ENCODE measurements at regions not wholly inside any gene's neighbourhood (a gene's known extent, or its start where the extent isn't known, plus 50 kb on each side); places are given as distances from the start of the nearest gene placed in this dataset.
"Not testable (repeated sequence)": the region's sequence is repeated elsewhere in the genome, so short reads cannot be mapped to it uniquely, and the experiment has no call there.

DNA sequence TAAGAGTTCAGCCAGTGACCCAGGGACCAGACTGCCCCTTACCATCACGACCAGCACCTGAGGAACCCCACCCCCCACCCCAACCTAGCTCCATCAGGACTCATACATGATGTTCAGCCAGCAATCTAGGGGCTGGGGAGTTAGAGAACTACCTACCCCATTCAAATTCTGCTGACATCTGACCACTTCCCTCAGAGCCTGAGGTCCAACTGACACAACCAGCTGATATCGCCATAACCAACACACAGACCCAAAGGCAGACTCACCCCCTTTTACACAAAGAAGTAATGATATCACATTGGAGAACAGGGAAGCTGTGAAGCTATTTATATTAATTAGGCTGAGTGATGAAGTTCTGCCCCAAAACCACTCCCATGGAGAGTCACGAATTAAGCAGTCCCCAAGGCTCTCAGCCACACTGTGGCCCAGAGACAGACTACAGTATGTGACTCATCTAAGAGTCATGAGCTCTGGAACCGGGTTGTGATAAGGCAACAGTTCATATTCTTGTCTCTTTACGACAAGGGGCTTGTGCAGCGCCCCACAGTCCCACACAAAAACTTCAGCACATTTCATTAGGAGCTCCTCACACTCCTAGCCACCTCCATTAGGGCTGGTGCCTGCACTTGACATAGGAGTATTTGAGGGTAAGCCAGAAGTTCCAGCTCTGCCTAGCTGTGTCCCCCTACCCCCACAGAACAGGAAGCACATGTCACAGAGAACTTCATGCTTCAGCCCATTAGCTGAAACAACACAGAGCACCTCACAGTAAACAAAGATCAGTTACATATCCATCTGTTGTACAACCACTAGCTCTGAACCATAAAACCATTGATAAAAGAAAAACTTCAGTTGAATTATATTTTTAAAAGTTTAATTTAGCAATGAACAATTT lies 184.7 kb upstream of the ZCCHC13 start:
- peak overlapping the region; percentile 61 for H3K4me2 ChIP-seq (ENCODE audit: low read length)
- H3K4me1 ChIP-seq (ENCODE audit: control insufficient read depth, insufficient read depth, low read length): peaks cover 14% of the 10 kb centered on the region
- no peaks in the 10 kb centered on the region for H3K9me3 ChIP-seq (replicated peaks; ENCODE audit: low read length)
- H3K4me3 ChIP-seq (ENCODE audit: low read length): no peak overlapping the region
- peaks cover 3% of the 10 kb centered on the region for H3K36me3 ChIP-seq (ENCODE audit: insufficient read depth, low read length)
- H3K9ac ChIP-seq (ENCODE audit: low read depth, low read length): no peak overlapping the region
- H3K27me3 ChIP-seq (ENCODE audit: control insufficient read depth, insufficient read depth, low read length): no peaks in the 10 kb centered on the region

DNA sequence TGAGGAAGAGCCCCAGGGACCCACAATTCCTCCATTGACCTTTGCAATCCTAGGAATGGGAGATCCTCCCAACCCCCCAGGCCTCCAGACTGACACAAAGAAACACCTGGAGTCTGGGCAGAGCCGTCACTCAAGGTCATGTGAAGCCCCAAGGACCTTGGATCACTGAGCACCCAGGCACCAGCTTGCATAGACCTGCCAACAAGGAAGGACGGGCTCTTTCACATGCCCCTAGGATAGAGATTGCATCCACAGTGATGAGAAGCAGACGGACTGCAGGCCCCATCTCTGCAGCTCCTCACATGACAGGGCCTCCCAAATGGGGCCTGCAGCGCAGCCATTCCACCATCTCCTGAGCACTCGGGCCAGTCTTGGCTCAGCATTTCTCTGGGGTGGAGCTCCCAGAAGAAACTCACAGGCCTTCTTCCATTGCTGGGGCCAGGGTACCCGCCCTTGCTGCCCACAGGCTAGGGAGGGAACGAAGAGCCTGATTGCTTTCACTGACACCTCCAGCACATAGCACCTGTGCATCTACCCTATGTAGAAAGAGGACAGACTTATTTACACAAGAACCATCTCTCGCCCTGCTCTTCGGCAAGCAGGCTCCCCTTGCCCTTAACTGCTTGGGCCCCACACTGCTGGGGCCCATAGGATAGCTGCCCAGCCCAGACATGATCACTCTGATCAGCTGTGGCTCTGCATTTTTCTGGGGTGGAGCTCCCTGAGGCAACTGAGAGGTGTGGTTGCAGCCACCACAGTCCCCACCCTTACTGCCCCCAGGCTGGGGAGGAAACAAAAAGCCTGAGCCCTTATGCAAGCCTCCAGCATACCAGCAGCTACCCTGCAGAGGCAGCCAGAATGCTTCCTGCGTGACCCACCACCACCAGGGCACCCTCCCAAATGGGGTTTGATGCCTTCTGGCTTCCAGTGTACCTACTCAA lies 185.7 kb upstream of the ZCCHC13 start:
- H3K36me3 ChIP-seq (ENCODE audit: insufficient read depth, low read length): peaks cover 3% of the 10 kb centered on the region
- no peak overlapping the region for H3K4me3 ChIP-seq (ENCODE audit: low read length)
- H3K9me3 ChIP-seq (replicated peaks; ENCODE audit: low read length): no peaks in the 10 kb centered on the region
- H3K4me1 ChIP-seq (ENCODE audit: control insufficient read depth, insufficient read depth, low read length): peaks cover 14% of the 10 kb centered on the region
- no peak overlapping the region for H3K9ac ChIP-seq (ENCODE audit: low read depth, low read length)
- H3K27me3 ChIP-seq (ENCODE audit: control insufficient read depth, insufficient read depth, low read length): peaks cover 2% of the 10 kb centered on the region
- H3K4me2 ChIP-seq (ENCODE audit: low read length): no peak overlapping the region

DNA sequence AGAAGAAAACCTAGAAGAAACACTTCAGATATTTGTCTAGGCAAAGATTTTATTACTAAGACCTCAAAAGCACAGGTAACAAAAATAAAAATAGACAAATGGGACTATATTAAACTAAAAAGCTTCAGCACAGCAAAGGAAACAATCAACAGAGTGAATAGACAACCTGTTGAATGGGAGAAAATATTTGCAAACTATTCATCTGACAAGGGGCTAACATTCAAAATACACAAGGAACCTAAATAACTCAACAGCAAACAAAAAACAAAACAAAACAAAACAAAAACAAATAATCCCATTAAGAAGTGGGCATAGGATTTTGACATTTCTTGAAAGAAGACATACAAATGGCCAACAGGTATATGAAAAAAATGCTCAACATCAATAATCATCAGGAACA lies 192.7 kb upstream of the ZCCHC13 start:
- Histone ChIP-seq H3K36me3 (ENCODE audit: insufficient read depth, low read length) (no peaks in the 10 kb centered on the region), H3K4me1 (ENCODE audit: control insufficient read depth, insufficient read depth, low read length) (no peaks in the 10 kb centered on the region), H3K27me3 (ENCODE audit: control insufficient read depth, insufficient read depth, low read length) (peaks cover 2% of the 10 kb centered on the region), H3K9ac (ENCODE audit: low read depth, low read length) (no peak overlapping the region), H3K9me3 (replicated peaks; ENCODE audit: low read length) (no peaks in the 10 kb centered on the region), H3K4me3 (ENCODE audit: low read length) (no peak overlapping the region), H3K4me2 (ENCODE audit: low read length) (no peak overlapping the region)

DNA sequence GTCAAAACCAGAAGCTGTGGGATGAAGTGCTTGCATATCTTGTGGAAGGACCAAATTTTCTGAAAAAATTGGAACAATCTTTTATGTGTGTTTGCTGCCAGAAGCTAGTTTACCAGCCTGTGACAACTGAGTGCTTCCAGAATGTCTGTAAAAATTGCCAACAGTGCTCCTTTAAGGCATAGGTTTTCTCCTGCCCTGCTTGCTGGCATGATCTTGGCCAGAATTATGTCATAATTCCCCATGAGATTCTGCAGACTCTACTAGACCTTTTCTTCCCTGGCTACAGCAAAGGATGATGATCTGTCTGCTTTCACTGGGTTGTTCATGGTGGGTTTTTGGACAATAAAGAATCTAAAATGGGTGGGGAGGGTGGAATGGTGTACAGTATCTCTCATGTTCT lies 196.3 kb upstream of the ZCCHC13 start:
- Histone ChIP-seq H3K27me3 (ENCODE audit: control insufficient read depth, insufficient read depth, low read length) (peaks cover 3% of the 10 kb centered on the region), H3K36me3 (ENCODE audit: insufficient read depth, low read length) (no peaks in the 10 kb centered on the region), H3K9ac (ENCODE audit: low read depth, low read length) (no peak overlapping the region), H3K4me3 (ENCODE audit: low read length) (no peak overlapping the region), H3K4me1 (ENCODE audit: control insufficient read depth, insufficient read depth, low read length) (no peaks in the 10 kb centered on the region), H3K4me2 (ENCODE audit: low read length) (no peak overlapping the region), H3K9me3 (replicated peaks; ENCODE audit: low read length) (no peaks in the 10 kb centered on the region)

DNA sequence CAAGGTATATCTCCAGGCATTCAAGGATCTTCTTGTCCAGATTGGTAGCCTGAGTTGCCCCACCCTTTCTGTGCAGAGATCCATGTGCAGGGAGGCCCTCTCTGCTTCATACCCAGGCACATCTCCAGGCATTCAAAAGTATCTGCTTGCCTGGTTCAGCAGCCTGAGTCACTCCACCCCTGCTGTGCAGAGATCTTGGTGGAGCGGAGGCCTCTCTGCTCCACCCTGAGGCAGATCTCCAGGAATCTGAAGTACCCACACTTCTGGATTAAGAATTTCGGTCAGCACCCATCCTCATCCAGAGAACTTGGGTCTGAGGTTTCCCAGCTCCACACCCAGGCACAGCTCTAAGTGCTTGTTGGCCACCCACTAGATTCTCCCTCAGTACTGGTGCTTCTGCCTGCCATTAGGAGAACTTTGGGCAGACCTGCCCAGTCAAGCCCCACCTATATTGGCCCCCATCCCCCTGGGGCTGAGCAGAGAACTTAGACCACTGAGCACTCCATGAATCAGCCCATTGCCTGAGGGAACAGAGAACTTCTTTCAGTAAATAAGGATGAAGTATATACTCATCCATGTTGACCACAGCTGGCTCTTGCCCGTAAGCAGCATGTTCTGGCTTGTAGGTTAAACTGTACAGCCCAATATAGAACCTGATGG lies 199.5 kb upstream of the ZCCHC13 start:
- Histone ChIP-seq H3K27me3 (ENCODE audit: control insufficient read depth, insufficient read depth, low read length) (peaks cover 3% of the 10 kb centered on the region), H3K4me3 (ENCODE audit: low read length) (no peak overlapping the region), H3K4me1 (ENCODE audit: control insufficient read depth, insufficient read depth, low read length) (no peaks in the 10 kb centered on the region), H3K4me2 (ENCODE audit: low read length) (no peak overlapping the region), H3K36me3 (ENCODE audit: insufficient read depth, low read length) (no peaks in the 10 kb centered on the region), H3K9ac (ENCODE audit: low read depth, low read length) (no peak overlapping the region), H3K9me3 (replicated peaks; ENCODE audit: low read length) (no peaks in the 10 kb centered on the region)

DNA sequence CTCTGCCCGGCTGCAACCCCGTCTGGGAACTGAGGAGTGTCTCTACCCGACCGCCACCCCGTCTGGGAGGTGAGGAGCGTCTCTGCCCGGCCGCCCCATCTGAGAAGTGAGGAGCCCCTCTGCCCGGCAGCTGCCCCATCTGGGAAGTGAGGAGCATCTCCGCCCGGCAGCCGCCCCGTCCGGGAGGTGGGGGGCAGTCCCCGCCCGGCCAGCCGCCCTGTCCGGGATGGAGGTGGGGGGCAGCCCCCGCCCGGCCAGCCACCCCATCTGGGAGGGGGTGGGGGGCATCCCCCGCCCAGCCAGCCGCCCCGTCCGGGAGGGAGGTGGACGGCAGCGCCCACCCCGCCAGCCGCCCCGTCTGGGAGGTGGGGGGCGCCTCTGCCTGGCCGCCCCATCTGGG lies 205.6 kb upstream of the ZCCHC13 start:
- H3K27me3 ChIP-seq (ENCODE audit: control insufficient read depth, insufficient read depth, low read length); H3K4me1 ChIP-seq (ENCODE audit: control insufficient read depth, insufficient read depth, low read length); H3K4me3 ChIP-seq (ENCODE audit: low read length); H3K9me3 ChIP-seq (replicated peaks; ENCODE audit: low read length); H3K4me2 ChIP-seq (ENCODE audit: low read length); H3K9ac ChIP-seq (ENCODE audit: low read depth, low read length); H3K36me3 ChIP-seq (ENCODE audit: insufficient read depth, low read length): not testable (repeated sequence)

DNA sequence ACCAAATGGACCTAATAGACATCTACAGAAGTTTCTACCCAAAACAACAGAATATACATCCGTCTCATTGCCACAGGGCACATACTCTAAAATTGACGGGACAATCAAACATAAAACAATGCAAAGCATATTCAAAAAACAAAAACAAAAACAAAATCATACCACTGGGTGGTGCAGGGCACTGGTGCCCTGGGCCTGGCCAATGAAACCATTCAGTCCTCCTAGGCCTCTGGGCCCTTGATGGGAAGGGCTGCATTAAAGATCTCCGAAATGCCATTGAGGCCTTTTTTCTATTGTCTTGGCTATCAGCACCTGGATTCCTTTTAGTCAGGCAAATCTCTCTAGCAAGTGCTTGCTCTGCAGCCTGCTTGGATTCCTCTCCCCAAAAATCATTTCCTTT lies 213.9 kb upstream of the ZCCHC13 start:
- H3K36me3 ChIP-seq (ENCODE audit: insufficient read depth, low read length): no peaks in the 10 kb centered on the region
- H3K9me3 ChIP-seq (replicated peaks; ENCODE audit: low read length): no peaks in the 10 kb centered on the region
- H3K4me1 ChIP-seq (ENCODE audit: control insufficient read depth, insufficient read depth, low read length): no peaks in the 10 kb centered on the region
- H3K4me2 ChIP-seq (ENCODE audit: low read length): no peak overlapping the region
- no peak overlapping the region for H3K9ac ChIP-seq (ENCODE audit: low read depth, low read length)
- no peaks in the 10 kb centered on the region for H3K27me3 ChIP-seq (ENCODE audit: control insufficient read depth, insufficient read depth, low read length)
- no peak overlapping the region for H3K4me3 ChIP-seq (ENCODE audit: low read length)

DNA sequence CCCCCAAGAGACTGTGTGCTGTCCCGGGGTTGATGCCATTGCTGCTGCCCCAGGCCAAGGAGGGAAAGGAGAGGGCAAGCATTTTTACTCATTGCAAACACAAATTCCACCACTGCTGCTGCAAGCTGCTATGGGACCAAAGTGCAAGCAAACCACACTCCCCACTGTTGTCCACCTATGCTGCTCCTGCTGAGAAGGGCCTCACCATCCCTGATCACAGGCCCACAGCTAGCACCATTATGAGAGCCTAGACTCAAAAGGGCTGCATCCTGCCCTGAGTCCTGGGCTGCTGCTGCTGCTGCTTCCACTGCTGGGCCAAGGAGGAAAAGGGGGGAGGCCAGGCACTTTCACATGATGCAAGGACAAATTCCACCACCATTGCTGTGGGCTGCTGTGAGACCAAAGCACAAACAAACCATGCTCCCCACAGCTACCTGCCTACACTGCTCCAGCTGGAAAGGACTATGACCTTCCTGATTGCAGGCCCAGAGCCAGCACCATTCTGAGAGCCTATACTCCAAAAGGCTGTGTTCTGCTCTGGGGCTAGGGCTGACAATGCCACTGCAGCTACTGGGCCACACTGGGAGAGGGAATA lies 218.2 kb upstream of the ZCCHC13 start:
- H3K9ac ChIP-seq (ENCODE audit: low read depth, low read length): no peak overlapping the region
- no peaks in the 10 kb centered on the region for H3K36me3 ChIP-seq (ENCODE audit: insufficient read depth, low read length)
- H3K4me1 ChIP-seq (ENCODE audit: control insufficient read depth, insufficient read depth, low read length): no peaks in the 10 kb centered on the region
- H3K27me3 ChIP-seq (ENCODE audit: control insufficient read depth, insufficient read depth, low read length): no peaks in the 10 kb centered on the region
- H3K4me2 ChIP-seq (ENCODE audit: low read length): no peak overlapping the region
- no peak overlapping the region for H3K4me3 ChIP-seq (ENCODE audit: low read length)
- H3K9me3 ChIP-seq (replicated peaks; ENCODE audit: low read length): no peaks in the 10 kb centered on the region

DNA sequence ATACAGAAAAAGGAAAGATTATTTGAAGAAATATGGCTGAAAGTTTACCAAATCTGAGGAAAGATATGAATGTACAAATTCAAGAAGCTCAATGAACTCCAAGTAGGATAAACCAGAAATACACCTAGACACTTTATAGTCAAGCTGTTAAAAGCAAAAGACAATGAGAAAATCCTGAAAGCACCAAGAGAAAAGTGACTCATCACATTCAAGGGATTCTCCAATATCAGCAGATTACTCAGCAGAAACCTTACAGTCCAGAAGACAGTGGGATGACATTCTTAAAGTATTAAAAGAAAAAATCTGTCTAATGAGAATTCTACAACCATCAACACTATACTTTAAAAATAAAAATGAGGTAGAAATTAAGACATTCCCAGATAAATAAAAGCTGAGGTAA lies 223.8 kb upstream of the ZCCHC13 start:
- no peak overlapping the region for H3K4me2 ChIP-seq (ENCODE audit: low read length)
- H3K9me3 ChIP-seq (replicated peaks; ENCODE audit: low read length): no peaks in the 10 kb centered on the region
- no peaks in the 10 kb centered on the region for H3K36me3 ChIP-seq (ENCODE audit: insufficient read depth, low read length)
- no peaks in the 10 kb centered on the region for H3K4me1 ChIP-seq (ENCODE audit: control insufficient read depth, insufficient read depth, low read length)
- H3K9ac ChIP-seq (ENCODE audit: low read depth, low read length): no peak overlapping the region
- H3K27me3 ChIP-seq (ENCODE audit: control insufficient read depth, insufficient read depth, low read length): peaks cover 2% of the 10 kb centered on the region
- no peak overlapping the region for H3K4me3 ChIP-seq (ENCODE audit: low read length)

DNA sequence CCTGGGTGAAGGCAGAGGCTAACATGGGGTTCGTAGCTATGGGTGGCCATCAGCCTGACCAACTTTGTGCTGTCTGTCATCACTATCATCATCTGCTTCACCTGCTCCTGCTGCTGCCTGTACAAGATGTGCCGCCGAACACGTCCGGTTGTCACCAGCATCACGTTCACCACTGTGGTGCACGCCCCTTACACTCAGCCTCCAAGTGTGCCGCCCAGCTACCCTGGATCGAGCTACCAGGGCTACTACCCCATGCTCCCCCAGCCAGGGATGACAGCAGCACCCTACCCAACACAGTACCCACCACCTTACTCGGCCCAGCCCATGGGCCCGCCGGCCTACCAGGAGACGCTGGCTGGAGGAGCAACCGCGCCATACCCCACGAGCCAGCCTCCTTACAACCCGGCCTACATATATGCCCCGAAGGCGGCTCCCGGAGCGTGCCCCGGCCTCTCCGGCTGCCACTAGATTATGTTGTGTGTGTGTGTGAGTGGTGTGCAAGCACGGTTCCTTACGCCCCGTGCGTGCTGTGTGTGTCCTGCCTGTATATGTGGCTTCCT lies 213.4 kb upstream of the XIST start:
- Histone ChIP-seq H3K4me2 (ENCODE audit: low read length) (no peak overlapping the region), H3K4me1 (ENCODE audit: control insufficient read depth, insufficient read depth, low read length) (no peaks in the 10 kb centered on the region), H3K9ac (ENCODE audit: low read depth, low read length) (no peak overlapping the region), H3K9me3 (replicated peaks; ENCODE audit: low read length) (peaks cover 4% of the 10 kb centered on the region), H3K27me3 (ENCODE audit: control insufficient read depth, insufficient read depth, low read length) (peaks cover 11% of the 10 kb centered on the region), H3K4me3 (ENCODE audit: low read length) (no peak overlapping the region), H3K36me3 (ENCODE audit: insufficient read depth, low read length) (no peaks in the 10 kb centered on the region)

Data from skeletal muscle satellite cell (primary cell).